Epidermal melanocyte (primary cell): ENCODE measurements at regions not wholly inside any gene's neighbourhood (a gene's known extent, or its start where the extent isn't known, plus 50 kb on each side); places are given as distances from the start of the nearest gene placed in this dataset.
"Not testable (repeated sequence)": the region's sequence is repeated elsewhere in the genome, so short reads cannot be mapped to it uniquely, and the experiment has no call there.

Source experiments
- DNase-seq: peaks from one replicate; pipeline ENCODE4 v3.0.0; 2011; ENCODE audit warnings: low spot score; ENCODE audit not compliant: insufficient read length

- no peak for DNase-seq
Measured at GRCh38 chr9:32180597-32180996, 203.8 kb upstream of the ACO1 start.

- no peak for DNase-seq
Measured at GRCh38 chr9:32200241-32200640, 184.2 kb upstream of the ACO1 start.

- DNase-seq, result no peak
Measured at GRCh38 chr9:32200896-32201295, 183.5 kb upstream of the ACO1 start.

- DNase-seq, result not testable (repeated sequence)
Measured at GRCh38 chr9:32209164-32209563, 175.3 kb upstream of the ACO1 start.

- DNase-seq, result no peak
Measured at GRCh38 chr9:32218100-32218767, 166.2 kb upstream of the ACO1 start.

GRCh38 chr9:32220750-32221149 is 163.7 kb upstream of the ACO1 start:
- no peak for DNase-seq

- DNase-seq, result no peak
Measured at GRCh38 chr9:32234451-32234850, 150.0 kb upstream of the ACO1 start.

- DNase-seq, result no peak
Measured at GRCh38 chr9:32247168-32247567, 137.3 kb upstream of the ACO1 start.

- no peak for DNase-seq
Measured at GRCh38 chr9:32248189-32248712, 136.2 kb upstream of the ACO1 start.

GRCh38 chr9:32251539-32251938 is 132.9 kb upstream of the ACO1 start:
- DNase-seq, result no peak

GRCh38 chr9:32253731-32254130 is 130.7 kb upstream of the ACO1 start:
- no peak for DNase-seq

- DNase-seq, result no peak
Measured at GRCh38 chr9:32255026-32255425, 129.4 kb upstream of the ACO1 start.

- DNase-seq, result no peak
Measured at GRCh38 chr9:32258482-32258881, 126.0 kb upstream of the ACO1 start.

GRCh38 chr9:32260151-32260862 is 124.1 kb upstream of the ACO1 start:
- DNase-seq, result no peak

- DNase-seq, result no peak
Measured at GRCh38 chr9:32264170-32264864, 120.1 kb upstream of the ACO1 start.

- DNase-seq, result no peak
Measured at GRCh38 chr9:32265037-32265436, 119.4 kb upstream of the ACO1 start.

- no peak for DNase-seq
Measured at GRCh38 chr9:32278991-32279390, 105.5 kb upstream of the ACO1 start.

GRCh38 chr9:32289756-32290155 is 94.7 kb upstream of the ACO1 start:
- no peak for DNase-seq

- no peak for DNase-seq
Measured at GRCh38 chr9:32291370-32291769, 93.1 kb upstream of the ACO1 start.

- DNase-seq, result no peak
Measured at GRCh38 chr9:32292611-32293010, 91.8 kb upstream of the ACO1 start.

- DNase-seq, result no peak
Measured at GRCh38 chr9:32293091-32293490, 91.4 kb upstream of the ACO1 start.

GRCh38 chr9:32294106-32294505 is 90.3 kb upstream of the ACO1 start:
- no peak for DNase-seq
